Uterus (tissue), 2 donors: ENCODE measurements at regions not wholly inside any gene's neighbourhood (a gene's known extent, or its start where the extent isn't known, plus 50 kb on each side); places are given as distances from the start of the nearest gene placed in this dataset.

Source experiments
- CTCF ChIP-seq, 4 experiments: fragments of 200-600 bp in 2 of 4; fragments of 450-650 bp in 2 of 4; sonication (generic) in 2 of 4; IDR thresholded peaks; one replicate each; pipeline ENCODE4 v1.5.1; 2016 to 2019; ENCODE audit warnings: antibody characterized with exemption in 4 of 4, mild to moderate bottlenecking in 2 of 4, moderate library complexity in 1 of 4
- POLR2A ChIP-seq, 2 donors: fragments of 450-650 bp; IDR thresholded peaks; one replicate each; pipeline ENCODE4 v1.6.1; 2016; ENCODE audit warnings: antibody characterized with exemption in 2 of 2, mild to moderate bottlenecking in 1 of 2, moderate library complexity in 1 of 2

GRCh38 chr1:213425376-213426030, 374.5 kb downstream of the RPS6KC1 start:
- TF ChIP-seq POLR2A (IDR thresholded peaks at IDR 0.05) (no peak), CTCF (IDR thresholded peaks at IDR 0.05) (no peak)
